Kidney (tissue), 13 donors: ENCODE measurements at regions not wholly inside any gene's neighbourhood (a gene's known extent, or its start where the extent isn't known, plus 50 kb on each side); places are given as distances from the start of the nearest gene placed in this dataset.

ENCODE experiments used
- DNase-seq, 5 donors: peaks; one replicate each; pipeline ENCODE4 v3.0.0-alpha.2; 2013 to 2020
- FAIRE-seq: peaks from 2 replicates; lab custom pipeline; 2012; peaks lifted over from hg19 to GRCh38; lab: Jason Lieb, UNC
- H3K27ac ChIP-seq, 2 donors: one replicate each; pipeline ENCODE4 v1.7.0; 2013; ENCODE audit warnings: low read depth in 2 of 2, low read length in 2 of 2, inconsistent platforms in 1 of 2
- H3K27me3 ChIP-seq: one replicate; pipeline ENCODE4 v1.7.1; 2013; ENCODE audit warnings: low read length, inconsistent platforms; ENCODE audit not compliant: control insufficient read depth, insufficient read depth
- H3K36me3 ChIP-seq, 3 donors: one replicate each; pipeline versions ENCODE4 v1.7.0 to v1.7.1; 2013; ENCODE audit warnings: low read length in 3 of 3, control low read depth in 1 of 3, inconsistent platforms in 1 of 3; ENCODE audit not compliant: insufficient read depth in 3 of 3, control insufficient read depth in 2 of 3
- H3K4me1 ChIP-seq, 3 donors: one replicate each; pipeline versions ENCODE4 v1.7.0 to v1.7.1; 2013; ENCODE audit warnings: low read length in 3 of 3, inconsistent platforms in 1 of 3, low read depth in 1 of 3; ENCODE audit not compliant: control insufficient read depth in 2 of 3, insufficient read depth in 2 of 3
- H3K4me3 ChIP-seq, 3 donors: one replicate each; pipeline versions ENCODE4 v1.7.0 to v1.8.1; 2013; ENCODE audit warnings: low read length in 3 of 3, control low read depth in 1 of 3, inconsistent platforms in 1 of 3
- H3K9ac ChIP-seq, 3 donors: one replicate each; pipeline versions ENCODE4 v1.7.0 to v1.7.1; 2013; ENCODE audit warnings: low read length in 3 of 3, control low read depth in 1 of 3, inconsistent platforms in 1 of 3
- H3K9me3 ChIP-seq, 3 donors: one replicate each; pipeline versions ENCODE4 v1.7.0 to v1.7.1; 2013; ENCODE audit warnings: low read length in 3 of 3, control low read depth in 1 of 3, inconsistent platforms in 1 of 3; ENCODE audit not compliant: control insufficient read depth in 2 of 3, insufficient read depth in 1 of 3
- CTCF ChIP-seq: IDR thresholded peaks from 3 replicates; pipeline ENCODE4 v1.5.1; 2012; ENCODE audit warnings: mild to moderate bottlenecking, moderate library complexity, borderline replicate concordance; ENCODE audit not compliant: insufficient read depth; ENCODE audit errors: extremely low read depth
- intact Hi-C: fragments of 100-400 bp; cut with DNase I; formaldehyde crosslinking; loops from one replicate; pipeline ENCODE4 v1.11.1; 2022
- donor health status: control.
- donor health status: control.
- donor health status: control.
- donor health status: control.
- donor health status: control.
- donor health status: DM: yes; HTN: yes; CAD: no.
- donor health status: Normal renal cell carcinoma (clear cell type).

DNA sequence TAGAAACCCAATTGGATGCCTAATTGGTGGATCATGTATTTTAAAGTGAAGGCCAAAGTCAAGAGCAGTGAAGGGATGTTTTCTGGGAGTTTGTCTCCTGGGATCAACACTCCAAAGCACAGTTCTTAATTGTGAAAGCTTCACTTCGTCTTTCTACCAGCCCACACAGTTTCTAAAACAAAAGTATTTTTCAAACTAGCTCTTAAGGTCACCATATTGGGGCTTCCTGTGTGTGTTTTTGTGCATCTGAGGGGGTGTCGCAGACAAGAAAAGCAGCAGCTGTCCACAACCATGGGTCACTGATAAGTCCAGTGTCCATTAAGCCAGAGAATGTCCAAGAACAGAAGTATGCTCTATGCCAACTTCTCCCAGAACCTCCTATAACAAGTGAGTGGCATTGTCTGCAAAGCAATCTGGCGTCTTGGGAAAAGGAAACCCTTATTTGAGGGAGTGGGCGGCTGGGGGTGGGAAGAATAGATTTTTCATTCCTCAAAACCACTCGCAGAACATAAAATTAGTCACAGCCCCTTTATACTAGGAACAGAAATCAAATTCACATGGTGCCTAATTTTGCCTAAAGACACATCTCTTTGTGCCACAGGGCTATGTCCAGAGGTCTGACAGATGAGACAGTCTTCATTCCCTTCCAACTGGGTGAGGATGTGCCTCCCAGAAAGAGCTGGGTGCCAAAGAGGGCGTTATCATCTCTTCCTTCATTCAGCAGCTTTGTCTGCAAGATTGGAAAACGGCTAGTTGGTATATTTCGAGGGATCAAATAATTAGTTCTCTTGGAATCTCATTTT is 610.4 kb downstream of the BCOR start:
- no peak overlapping the region for H3K27ac ChIP-seq
- H3K36me3 ChIP-seq = no peaks in the 10 kb centered on the region
- FAIRE-seq (no peak), DNase-seq (no peak)
- H3K4me3 ChIP-seq = no peak overlapping the region
- no peak for TF ChIP-seq CTCF
- H3K9ac ChIP-seq = no peak overlapping the region
- peaks cover 0 to 4% (median 0%) of the 10 kb centered on the region in 3 donors for H3K4me1 ChIP-seq
- H3K27me3 ChIP-seq = peaks cover 2% of the 10 kb centered on the region
- no peaks in the 10 kb centered on the region for H3K9me3 ChIP-seq
- intact Hi-C loops = no loop called here

- TF ChIP-seq CTCF = no peak
- Histone ChIP-seq H3K4me3 (no peak overlapping the region), H3K27me3 (peaks cover 2% of the 10 kb centered on the region), H3K4me1 (peaks cover 0 to 6% (median 0%) of the 10 kb centered on the region in 3 donors), H3K36me3 (no peaks in the 10 kb centered on the region), H3K9me3 (no peaks in the 10 kb centered on the region), H3K27ac (no peak overlapping the region), H3K9ac (no peak overlapping the region)
- FAIRE-seq (no peak), DNase-seq (no peak)
- intact Hi-C loops = no loop called here
These were observed 609.8 kb downstream of the BCOR start for GRCh38 chrX:39487969-39488330.

- Histone ChIP-seq H3K4me3 (no peak overlapping the region), H3K27ac (no peak overlapping the region), H3K36me3 (no peaks in the 10 kb centered on the region), H3K27me3 (peaks cover 2% of the 10 kb centered on the region), H3K9me3 (no peaks in the 10 kb centered on the region), H3K4me1 (peaks cover 0 to 6% (median 0%) of the 10 kb centered on the region in 3 donors), H3K9ac (no peak overlapping the region)
- DNase-seq (no peak), FAIRE-seq (no peak)
- no peak for TF ChIP-seq CTCF
- intact Hi-C loops = no loop called here
These were observed 606.0 kb downstream of the BCOR start for GRCh38 chrX:39491548-39492297.
